ENCODE measurements at regions not wholly inside any gene's neighbourhood (a gene's known extent, or its start where the extent isn't known, plus 50 kb on each side); places are given as distances from the start of the nearest gene placed in this dataset.

DNA sequence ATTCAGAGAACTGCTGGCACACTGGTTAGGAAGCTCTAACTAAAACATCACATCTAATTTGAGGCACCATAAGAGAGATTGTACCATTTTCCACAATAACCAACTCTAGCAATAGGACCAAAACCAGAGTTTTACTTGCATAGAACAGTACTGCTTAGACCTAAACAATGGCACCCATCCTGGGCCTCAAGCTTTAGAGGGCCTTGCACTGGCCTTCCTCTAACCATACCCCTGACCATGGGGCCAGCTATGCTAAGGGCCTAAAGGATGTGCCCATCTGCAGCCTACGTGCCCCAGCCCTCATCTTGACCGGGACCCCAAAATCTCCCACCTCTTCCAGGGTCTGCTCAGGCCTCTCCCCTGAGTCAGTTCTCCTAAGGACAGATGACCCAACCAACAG, 74.4 kb upstream of the ARHGAP32 start:
- TF ChIP-seq, protein P1, sequence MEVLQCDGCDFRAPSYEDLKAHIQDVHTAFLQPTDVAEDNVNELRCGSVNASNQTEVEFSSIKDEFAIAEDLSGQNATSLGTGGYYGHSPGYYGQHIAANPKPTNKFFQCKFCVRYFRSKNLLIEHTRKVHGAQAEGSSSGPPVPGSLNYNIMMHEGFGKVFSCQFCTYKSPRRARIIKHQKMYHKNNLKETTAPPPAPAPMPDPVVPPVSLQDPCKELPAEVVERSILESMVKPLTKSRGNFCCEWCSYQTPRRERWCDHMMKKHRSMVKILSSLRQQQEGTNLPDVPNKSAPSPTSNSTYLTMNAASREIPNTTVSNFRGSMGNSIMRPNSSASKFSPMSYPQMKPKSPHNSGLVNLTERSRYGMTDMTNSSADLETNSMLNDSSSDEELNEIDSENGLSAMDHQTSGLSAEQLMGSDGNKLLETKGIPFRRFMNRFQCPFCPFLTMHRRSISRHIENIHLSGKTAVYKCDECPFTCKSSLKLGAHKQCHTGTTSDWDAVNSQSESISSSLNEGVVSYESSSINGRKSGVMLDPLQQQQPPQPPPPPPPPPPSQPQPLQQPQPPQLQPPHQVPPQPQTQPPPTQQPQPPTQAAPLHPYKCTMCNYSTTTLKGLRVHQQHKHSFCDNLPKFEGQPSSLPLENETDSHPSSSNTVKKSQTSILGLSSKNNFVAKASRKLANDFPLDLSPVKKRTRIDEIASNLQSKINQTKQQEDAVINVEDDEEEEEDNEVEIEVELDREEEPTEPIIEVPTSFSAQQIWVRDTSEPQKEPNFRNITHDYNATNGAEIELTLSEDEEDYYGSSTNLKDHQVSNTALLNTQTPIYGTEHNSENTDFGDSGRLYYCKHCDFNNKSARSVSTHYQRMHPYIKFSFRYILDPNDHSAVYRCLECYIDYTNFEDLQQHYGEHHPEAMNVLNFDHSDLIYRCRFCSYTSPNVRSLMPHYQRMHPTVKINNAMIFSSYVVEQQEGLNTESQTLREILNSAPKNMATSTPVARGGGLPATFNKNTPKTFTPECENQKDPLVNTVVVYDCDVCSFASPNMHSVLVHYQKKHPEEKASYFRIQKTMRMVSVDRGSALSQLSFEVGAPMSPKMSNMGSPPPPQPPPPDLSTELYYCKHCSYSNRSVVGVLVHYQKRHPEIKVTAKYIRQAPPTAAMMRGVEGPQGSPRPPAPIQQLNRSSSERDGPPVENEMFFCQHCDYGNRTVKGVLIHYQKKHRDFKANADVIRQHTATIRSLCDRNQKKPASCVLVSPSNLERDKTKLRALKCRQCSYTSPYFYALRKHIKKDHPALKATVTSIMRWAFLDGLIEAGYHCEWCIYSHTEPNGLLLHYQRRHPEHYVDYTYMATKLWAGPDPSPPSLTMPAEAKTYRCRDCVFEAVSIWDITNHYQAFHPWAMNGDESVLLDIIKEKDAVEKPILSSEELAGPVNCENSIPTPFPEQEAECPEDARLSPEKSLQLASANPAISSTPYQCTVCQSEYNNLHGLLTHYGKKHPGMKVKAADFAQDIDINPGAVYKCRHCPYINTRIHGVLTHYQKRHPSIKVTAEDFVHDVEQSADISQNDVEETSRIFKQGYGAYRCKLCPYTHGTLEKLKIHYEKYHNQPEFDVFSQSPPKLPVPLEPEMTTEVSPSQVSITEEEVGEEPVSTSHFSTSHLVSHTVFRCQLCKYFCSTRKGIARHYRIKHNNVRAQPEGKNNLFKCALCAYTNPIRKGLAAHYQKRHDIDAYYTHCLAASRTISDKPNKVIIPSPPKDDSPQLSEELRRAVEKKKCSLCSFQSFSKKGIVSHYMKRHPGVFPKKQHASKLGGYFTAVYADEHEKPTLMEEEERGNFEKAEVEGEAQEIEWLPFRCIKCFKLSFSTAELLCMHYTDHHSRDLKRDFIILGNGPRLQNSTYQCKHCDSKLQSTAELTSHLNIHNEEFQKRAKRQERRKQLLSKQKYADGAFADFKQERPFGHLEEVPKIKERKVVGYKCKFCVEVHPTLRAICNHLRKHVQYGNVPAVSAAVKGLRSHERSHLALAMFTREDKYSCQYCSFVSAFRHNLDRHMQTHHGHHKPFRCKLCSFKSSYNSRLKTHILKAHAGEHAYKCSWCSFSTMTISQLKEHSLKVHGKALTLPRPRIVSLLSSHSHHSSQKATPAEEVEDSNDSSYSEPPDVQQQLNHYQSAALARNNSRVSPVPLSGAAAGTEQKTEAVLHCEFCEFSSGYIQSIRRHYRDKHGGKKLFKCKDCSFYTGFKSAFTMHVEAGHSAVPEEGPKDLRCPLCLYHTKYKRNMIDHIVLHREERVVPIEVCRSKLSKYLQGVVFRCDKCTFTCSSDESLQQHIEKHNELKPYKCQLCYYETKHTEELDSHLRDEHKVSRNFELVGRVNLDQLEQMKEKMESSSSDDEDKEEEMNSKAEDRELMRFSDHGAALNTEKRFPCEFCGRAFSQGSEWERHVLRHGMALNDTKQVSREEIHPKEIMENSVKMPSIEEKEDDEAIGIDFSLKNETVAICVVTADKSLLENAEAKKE (CRISPR knock-in tag; IDR thresholded peaks at IDR 0.05) = no peak
- TF ChIP-seq, protein P2, sequence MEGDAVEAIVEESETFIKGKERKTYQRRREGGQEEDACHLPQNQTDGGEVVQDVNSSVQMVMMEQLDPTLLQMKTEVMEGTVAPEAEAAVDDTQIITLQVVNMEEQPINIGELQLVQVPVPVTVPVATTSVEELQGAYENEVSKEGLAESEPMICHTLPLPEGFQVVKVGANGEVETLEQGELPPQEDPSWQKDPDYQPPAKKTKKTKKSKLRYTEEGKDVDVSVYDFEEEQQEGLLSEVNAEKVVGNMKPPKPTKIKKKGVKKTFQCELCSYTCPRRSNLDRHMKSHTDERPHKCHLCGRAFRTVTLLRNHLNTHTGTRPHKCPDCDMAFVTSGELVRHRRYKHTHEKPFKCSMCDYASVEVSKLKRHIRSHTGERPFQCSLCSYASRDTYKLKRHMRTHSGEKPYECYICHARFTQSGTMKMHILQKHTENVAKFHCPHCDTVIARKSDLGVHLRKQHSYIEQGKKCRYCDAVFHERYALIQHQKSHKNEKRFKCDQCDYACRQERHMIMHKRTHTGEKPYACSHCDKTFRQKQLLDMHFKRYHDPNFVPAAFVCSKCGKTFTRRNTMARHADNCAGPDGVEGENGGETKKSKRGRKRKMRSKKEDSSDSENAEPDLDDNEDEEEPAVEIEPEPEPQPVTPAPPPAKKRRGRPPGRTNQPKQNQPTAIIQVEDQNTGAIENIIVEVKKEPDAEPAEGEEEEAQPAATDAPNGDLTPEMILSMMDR (conservative IDR thresholded peaks at IDR 0.05; ENCODE audit: low read depth in 2 of 2) = no peak
- no peak for TF ChIP-seq POLR2AphosphoS5 (IDR thresholded peaks at IDR 0.05; ENCODE audit: low read depth)
- TF ChIP-seq, protein P3, sequence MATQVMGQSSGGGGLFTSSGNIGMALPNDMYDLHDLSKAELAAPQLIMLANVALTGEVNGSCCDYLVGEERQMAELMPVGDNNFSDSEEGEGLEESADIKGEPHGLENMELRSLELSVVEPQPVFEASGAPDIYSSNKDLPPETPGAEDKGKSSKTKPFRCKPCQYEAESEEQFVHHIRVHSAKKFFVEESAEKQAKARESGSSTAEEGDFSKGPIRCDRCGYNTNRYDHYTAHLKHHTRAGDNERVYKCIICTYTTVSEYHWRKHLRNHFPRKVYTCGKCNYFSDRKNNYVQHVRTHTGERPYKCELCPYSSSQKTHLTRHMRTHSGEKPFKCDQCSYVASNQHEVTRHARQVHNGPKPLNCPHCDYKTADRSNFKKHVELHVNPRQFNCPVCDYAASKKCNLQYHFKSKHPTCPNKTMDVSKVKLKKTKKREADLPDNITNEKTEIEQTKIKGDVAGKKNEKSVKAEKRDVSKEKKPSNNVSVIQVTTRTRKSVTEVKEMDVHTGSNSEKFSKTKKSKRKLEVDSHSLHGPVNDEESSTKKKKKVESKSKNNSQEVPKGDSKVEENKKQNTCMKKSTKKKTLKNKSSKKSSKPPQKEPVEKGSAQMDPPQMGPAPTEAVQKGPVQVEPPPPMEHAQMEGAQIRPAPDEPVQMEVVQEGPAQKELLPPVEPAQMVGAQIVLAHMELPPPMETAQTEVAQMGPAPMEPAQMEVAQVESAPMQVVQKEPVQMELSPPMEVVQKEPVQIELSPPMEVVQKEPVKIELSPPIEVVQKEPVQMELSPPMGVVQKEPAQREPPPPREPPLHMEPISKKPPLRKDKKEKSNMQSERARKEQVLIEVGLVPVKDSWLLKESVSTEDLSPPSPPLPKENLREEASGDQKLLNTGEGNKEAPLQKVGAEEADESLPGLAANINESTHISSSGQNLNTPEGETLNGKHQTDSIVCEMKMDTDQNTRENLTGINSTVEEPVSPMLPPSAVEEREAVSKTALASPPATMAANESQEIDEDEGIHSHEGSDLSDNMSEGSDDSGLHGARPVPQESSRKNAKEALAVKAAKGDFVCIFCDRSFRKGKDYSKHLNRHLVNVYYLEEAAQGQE (IDR thresholded peaks at IDR 0.05; ENCODE audit: unreplicated experiment) = no peak
- no peak for TF ChIP-seq CREB1 (CRISPR knock-in tag; IDR thresholded peaks at IDR 0.05; ENCODE audit: low read depth)
- TF ChIP-seq EZH2phosphoT487 (IDR thresholded peaks at IDR 0.05; ENCODE audit: unreplicated experiment) = no peak
- no peak for TF ChIP-seq EZH2 (IDR thresholded peaks at IDR 0.05; ENCODE audit: low read depth, unreplicated experiment)
- no peak for TF ChIP-seq JUNB (IDR thresholded peaks at IDR 0.05; ENCODE audit: unreplicated experiment)

Data from GM23338 (cell line).